HG03196 (cell line): ENCODE measurements at regions not wholly inside any gene's neighbourhood (a gene's known extent, or its start where the extent isn't known, plus 50 kb on each side); places are given as distances from the start of the nearest gene placed in this dataset.

Source experiments
- ATAC-seq: cut with Tn5 transposase; IDR thresholded peaks from one replicate; pipeline ENCODE4 v1.9.1; 2021; ENCODE audit not compliant: unreplicated experiment

DNA sequence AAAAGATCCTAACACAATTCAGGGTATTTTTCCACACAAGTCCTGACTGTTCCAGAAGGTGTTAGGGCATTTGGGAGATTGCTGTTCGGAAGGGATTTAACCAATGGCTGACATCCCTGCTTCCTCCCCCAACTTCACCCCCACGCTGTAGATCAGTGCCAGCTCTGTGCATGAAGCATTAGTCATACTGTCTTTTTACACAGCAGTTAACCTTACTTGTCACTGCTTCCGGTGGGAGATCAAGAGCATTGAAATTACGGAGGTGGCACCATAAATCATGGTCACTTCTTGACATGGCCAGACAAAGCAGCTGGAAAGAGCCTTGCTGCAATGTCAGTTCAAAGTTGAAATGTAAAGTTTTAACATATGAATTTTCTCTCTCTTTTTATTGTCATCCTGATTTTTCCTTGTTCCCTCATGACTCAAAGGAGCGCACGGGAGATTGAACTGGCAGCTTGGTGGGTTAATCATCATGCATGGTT, 70.2 kb downstream of the HRH4 start:
- no peak for ATAC-seq

DNA sequence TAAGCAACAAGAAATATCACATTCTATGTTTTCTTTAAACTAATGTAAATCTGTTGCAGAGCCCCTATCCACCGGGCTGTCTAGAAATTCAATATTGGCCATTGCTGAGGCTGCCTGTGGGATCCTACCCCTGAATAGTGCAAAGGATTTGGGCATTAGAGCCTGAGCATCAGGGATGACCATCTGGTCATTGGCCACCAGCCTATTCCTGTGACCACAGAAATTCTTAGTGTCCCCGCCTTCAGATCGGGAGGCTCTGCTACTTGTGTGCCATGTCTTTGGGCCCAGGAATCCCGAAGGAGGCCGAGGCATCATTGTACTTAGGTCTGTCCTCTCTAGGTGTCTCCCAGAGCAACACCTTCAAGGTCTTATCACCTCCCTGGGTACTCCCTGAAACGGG, 73.8 kb downstream of the HRH4 start:
- ATAC-seq, result no peak

DNA sequence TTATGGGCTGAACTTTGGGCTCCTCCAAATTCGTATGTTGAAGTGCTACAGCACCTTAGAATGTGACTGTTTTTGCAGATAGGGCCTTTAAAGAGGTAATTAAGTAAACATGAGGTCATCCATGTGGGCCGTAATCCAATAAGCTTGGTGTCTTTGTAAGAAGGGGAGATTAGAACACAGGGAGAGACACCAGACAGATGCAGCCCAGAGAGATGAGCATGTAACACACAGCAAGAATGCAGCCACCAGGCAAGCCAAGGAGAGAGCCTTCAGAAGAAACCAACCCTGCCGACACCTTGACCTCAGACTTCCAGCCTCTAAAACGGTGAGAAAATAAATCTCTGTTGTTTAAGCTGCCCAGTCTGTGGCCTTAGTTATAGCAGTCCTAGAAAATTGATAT, 74.3 kb downstream of the HRH4 start:
- ATAC-seq, result no peak

DNA sequence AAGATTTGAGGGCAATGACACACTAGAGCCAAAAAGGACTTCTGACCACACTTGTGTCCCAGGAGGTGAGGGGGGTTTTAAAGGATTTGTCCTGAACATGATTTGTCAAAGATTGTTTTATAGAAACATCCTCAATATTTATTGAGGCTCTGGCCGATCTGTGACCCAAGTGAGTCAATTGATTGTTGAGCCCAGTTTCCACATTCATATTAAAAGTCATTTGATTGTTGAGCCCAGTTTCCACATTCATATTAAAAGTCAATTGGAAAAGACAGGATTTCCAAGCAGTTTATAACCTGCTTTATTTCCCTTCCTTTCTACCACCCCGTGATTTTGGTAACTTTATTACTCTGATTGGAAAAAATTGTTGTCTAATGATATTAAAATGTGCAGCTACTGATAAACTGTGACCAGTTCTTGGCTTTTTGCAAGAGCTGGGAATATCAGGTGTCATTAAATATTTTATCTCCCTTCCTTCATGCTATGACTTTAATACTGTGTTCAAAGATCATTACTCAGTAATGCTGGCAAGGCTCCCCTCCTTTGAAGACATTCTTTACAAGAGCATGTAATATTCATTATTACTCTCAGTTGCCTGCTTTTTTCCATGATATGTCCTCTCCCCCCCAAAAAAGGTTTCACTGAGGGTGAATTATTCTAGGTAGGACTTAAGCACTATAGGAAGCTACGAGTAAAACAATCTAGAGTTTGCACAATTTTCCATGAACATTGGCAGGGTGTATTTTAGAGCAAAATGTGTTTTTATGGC, 75.3 kb downstream of the HRH4 start:
- ATAC-seq, result no peak

DNA sequence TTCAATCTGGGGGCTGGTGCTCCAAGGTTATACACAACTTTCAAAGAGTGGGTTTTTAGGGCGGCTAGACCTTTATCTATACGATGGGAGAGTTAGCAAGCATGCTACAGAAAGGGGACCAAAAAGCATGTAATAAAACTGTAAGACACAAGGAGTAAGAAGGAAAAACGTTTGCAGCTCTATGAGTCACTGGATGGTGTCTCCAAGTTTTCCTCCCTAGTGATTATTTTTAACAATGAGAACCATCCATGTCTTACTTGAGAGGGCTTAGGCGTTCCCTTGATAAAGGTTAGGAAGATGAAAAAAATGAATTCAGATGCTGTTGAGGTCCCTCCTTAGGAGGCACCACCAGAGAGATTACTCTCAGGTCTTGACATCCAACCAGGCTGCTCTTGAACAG, 75.9 kb downstream of the HRH4 start:
- no peak for ATAC-seq

DNA sequence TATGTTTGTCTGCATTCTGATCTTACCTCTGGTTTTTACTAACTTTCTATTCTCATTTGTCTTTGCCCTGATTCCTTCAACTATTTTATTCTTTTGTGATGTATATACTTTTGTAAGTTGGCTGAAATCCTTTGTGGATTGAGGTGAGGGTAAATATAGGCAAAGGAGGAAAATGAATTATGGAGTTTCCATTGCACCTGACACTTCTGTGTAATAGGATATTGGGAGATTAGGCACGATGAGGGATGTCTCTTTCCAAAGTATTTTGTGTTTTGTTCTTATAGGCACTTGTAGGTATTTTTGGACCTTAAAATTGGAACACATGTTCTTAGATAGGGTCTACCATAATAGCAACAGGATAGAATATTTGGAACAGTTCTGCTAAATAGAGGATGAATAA, 76.4 kb downstream of the HRH4 start:
- no peak for ATAC-seq

DNA sequence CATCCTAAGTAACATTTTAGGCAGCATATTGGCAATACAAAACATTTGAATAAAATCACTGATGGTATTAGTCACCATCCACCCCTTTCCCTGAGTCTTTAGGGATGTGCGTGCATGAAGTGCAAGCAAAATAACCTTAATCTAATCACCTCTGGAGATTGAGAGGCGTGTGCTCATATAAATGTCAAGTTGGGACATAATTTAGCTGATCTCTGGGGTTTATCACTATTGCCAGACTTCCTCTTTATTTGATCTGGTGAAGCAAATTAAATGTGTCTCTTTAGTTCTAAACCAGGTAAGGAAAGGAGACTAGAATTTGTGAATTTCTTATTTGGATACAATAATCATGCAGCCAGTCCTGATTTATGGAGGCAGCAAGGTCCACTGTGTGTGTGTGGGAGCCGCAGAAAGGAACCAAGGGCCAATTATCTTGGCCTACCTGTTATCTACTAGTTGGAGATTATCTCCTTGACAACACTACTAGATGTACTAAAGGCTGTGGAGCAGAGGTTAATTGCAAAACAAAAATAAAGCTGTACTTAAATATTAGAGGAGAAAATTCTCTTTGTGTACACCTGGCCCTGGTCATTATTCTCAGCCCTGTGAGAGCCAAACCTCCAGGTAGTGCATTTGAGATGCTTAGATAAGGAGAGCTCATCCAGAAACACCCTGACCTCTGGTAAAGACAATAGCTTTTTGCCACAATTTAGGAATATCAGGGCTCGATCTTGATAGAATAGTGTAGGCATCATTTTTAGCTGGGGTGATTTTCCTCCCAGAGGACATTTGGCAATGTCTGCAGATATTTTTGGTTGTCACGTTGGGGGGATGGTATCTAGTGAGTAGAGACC, 78.2 kb downstream of the HRH4 start:
- ATAC-seq, result no peak

DNA sequence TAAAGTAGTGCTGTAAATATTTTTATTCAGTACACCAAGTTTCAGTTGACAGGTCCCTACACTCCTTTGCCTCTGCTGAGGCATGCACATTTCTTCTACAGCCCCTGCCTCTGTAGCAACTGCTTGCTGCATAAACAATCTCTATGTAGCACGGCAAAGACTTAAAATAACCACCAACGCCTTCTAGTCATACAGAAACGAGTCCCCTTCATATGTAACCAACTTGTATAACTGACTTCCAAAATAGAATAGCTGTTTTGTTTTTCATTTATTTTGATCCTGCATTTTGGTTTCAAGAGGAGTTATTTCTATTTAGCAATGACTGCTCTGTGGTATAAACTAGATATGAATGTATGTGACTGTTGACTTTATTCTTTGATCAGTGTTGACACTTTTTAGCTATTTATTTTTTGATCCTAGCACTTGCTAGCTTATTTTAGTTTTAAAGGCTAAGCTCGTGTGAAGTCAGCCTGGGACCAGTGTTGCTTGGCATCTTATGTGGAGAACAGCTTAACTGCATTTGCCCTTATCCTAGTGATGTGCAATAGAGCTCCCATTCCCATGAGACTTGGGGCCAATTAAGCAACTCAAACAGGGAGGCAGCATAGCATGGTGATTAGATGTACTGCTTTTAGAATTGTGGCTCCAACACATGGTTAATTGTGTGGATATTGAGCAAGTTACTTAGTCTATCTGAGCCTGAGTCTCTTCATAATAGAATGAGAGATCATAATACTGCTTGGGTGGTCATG, 79.6 kb downstream of the HRH4 start:
- no peak for ATAC-seq

DNA sequence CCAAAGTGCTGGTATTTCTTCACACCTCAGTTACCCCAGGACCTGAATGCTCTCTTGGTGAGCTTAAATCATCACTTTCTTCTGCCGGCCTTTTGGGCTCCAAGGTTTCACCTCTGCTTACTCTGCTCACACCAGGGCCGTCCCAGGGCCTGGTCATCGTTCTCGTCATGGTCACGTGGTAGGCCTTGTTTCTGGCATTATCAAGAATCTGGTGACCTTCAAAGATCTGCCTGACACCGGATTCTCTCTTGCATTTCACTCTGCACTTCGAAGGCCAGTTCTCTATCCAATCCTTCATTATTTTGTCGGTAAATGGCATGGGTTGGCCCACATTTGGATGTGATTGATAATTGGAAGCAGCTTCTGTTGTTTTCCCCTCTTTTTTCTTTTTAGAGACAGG, 80.5 kb downstream of the HRH4 start:
- ATAC-seq, result no peak

DNA sequence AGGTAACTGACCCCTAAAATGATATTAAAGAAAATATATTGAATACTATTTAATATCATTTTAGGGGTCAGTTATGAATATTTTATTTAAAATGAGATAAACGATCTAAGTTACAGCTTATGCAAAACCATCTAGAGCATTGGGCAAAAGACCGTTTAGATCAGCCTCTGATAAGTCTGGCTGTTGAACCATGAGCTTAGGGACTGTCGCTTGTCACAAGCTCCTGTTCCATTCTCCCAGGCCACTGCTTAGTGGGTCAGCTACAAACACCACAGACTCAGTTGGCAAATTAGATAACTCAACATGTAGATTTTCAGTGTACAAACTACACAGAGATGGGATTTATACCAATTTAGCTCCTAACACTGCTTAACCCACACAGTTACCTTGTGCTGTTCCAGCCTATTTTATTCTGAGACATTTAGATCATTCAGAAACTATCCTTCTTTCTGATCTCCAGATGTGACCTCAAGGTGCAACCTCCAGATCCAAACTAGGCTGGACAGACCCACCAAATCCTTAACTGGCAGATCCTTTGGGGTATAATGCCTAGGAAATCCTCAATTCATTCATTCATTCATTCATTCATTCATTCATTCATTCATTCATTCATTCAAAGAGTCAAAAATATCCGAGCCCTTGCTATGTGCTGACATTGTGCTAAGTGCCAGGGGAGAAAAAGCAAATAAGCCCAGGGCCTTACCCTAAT, 82.8 kb downstream of the HRH4 start:
- no peak for ATAC-seq

DNA sequence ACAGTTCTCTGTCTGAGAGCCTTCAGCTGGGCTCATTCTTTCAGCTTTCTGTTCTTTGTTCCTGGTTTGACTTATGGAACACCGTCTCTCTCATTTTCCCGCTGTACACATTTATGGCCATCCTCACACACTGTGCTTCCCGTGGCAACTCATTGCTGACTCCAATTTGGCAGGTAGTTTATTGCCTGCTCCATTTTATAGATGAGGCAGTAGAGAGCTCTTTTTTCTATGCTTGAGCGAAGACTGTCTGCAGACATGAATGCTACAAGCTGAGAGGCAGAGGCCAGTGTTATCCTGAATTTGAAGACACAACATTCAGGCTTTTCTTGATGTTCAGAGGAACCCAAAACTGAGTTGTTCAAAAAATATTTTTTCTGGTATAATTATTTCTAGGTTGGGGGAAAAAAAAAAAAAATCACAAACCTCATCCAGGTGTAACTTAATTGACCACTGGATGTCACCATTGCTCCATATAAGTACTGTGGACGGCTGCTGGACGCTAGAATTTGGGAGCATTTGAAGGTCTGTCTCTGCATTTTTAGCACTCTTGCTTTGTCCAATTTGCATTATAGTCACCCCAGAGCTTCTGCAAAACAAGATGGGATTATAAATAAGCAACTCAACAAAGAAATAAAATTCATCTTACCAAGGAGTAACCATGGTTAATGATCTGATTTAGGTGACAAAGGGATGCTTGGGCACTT, 83.5 kb downstream of the HRH4 start:
- no peak for ATAC-seq

DNA sequence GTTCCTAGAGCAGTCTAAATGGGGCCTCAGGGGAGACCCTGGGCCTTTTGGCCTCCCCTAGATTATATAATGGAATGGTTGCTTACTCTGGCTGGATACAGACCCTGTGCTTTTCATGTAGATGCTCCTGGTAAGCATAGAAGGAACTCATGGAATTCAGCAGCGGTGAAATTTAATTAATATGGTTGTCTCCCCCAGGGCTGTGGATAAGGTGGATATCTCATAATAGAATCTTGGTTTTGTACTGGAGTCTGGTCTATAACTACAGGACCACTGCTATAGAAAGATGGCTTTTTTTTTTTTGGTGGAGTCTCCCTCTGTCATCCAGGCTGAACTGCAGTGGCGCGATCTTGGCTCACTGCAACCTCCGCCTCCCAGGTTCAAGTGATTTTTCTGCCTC, 84.5 kb downstream of the HRH4 start:
- ATAC-seq, result no peak

DNA sequence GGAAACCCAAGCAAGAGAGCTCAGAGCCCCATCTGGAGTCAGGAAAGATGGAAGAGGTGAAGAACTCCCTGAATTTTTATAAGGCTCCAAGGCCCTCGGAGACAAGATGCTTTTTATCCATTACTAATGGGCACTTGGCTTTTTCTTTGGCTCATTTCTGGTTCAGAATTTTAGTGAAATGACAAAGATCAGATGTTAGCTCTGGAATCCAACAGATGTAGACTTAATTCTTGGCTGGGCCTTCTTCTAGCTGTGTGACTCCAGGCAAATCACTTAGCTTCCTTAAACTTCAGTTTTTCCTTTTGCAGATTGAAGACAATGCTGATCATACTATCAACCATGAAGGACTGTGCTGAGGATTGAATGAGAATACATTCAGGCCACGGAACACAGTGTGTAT, 85.2 kb downstream of the HRH4 start:
- ATAC-seq, result no peak

DNA sequence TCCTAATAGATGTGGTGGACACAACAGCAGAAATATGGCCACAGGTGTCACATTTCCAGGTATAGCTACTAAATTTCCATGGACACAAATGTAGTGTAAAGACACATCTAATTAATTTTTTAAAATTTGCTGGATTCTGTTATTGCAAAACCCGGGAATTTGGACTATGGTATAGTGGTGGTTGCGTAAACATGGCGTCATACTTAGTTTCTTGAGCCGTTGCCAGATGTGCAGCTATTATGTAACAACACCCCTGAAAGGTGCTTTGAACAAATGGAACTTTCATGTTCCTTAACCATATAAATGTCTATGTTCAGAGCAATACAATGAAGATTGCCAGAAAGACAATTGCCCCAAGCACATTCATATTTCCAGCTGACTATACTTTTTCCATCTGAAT, 85.9 kb downstream of the HRH4 start:
- no peak for ATAC-seq

DNA sequence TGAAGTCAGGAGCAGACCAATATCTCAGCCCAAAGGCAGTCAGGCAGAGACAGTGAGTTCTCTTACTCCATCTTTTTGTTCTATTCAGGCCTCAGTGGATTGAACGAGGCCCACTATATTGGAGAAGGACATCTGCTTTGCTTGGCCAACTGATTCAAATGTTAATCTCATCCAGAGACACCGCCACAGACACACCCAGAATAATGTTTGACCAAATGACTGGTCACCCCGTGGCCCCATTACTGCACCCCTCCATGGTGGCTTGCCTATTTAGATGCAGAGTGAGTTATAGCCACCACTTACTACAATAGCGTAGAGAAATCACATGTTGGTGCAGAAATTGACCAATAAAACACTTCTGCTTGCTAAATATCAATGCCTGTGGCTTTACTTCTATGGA, 88.1 kb downstream of the HRH4 start:
- ATAC-seq, result no peak

DNA sequence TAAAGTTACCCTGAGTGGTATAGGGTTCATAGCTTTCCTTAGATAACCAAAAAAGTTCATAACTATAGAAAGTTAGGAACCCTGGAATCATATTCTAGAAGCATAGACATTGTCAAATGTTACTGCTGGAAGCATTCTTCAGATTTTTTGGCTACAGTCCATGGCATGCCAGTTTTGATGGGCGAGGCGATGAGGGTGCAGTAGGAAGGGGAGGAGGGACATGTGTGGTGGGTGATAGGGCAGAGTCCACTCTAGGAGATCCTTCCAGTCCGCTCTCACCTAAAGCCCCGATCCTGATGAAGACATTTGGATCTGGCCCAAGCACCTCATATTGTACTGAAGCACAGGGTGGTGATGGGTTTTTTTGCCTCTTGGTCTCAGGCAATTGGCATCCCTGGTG, 91.8 kb downstream of the HRH4 start:
- ATAC-seq, result no peak

DNA sequence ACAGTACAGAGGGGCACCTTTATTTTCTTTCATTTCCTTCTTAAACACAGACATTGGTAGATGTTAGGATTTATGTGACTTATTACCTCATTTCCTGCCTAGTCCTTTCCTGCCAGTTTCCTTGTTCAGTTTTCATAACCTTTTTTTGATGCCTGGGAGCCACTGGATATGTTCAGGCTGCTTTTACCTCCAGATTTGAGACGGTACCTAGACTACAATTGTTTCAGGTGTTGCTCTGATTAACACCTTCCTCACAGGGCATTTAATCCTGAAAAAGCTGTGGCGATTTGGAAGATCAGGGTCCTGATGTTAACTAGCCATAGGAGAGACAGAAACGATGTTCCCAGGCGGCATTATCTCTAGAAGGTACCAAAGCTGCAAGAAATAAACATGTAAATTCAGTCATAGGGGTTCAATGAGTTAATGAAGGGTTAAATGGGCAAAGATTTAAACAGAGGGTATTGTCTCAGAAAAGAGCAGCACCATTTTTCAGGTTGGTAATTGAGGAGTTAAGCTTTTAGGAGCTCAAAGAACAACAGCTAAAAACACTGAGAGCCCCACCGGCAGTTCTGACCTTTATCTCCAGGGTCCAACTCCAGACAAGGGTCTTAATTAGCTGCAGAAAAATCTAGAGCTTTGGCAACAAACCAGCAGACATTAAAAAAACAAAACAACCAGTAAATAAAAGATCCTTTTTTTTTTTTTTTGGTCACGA, 93.3 kb downstream of the HRH4 start:
- ATAC-seq, result no peak

DNA sequence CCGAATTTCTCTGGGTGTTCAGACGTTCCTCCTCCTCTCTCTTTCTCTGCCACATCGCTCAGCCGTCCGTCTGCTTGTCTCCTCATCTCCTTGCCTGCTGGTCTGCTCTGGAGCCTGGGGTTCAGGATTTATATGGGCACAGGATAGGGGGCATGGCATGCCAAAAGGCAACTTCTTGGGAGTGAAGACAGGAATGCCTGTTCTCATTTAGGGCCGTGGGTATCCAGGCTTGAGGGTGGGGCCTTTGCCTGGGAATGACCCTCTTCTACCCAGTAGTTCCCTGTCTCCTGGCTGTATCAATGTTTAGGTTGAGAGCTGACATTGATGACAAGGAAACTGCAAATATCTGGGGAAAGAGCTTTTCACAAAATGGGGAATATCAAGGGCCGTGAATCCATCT, 98.0 kb downstream of the HRH4 start:
- ATAC-seq, result no peak

DNA sequence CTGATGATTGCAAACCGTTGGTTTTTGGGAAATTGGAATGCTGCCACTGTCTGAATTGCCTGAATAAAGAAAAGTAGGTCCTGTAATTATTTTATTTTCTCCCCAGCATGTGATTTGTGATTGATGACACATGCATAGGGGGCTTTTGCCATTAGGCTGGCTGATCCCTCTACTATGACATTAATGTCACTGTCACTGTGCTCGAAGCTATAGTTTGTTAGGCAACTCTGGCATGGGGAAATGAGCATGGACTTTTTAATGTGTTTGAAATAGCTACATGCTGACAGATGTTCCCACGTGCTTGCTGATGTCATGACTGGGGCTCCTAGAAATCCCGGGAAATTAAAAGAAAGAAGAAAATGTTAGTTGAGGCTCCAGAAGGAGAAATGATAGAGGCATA, 99.1 kb downstream of the HRH4 start:
- ATAC-seq, result no peak

DNA sequence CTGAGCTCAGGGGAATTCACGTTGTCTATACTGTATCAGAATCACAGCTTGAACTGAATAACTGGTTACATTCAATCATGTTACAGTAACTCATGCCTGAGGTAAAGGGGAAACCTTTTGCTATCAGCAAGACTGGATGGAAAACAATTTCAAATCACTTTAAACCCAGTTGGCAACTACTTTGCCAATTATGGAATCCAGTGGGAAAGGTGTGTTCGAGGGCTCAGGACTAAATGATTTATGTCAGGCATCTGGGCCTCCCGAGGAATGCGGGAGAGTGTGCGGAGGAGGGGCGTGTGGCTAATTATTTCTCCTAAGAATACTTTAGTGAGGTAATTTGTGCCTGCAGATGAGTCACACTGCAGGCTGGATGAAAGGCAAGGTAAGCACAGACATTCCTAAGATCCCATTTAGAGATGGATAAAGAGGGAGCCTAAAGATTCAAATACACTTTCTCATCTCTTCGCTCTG, 100.1 kb downstream of the HRH4 start:
- ATAC-seq, result no peak
